CD4-positive, alpha-beta T cell (primary cell): ENCODE measurements at regions not wholly inside any gene's neighbourhood (a gene's known extent, or its start where the extent isn't known, plus 50 kb on each side); places are given as distances from the start of the nearest gene placed in this dataset.

ENCODE experiments used
- ATAC-seq: fragments of 200-7000 bp; cut with Tn5 transposase; one replicate; pipeline ENCODE4 v1.10.0; 2022; ENCODE audit warnings: mild to moderate bottlenecking; ENCODE audit not compliant: poor library complexity
- CTCF ChIA-PET: fragments of 350-600 bp; sonication (Branson Sonifier 250); formaldehyde crosslinking; loops from one replicate; lab custom pipeline; 2021; ENCODE audit warnings: antibody characterized with exemption, inconsistent platforms; lab: Charles Lee
- POLR2A ChIA-PET: fragments of 350-600 bp; sonication (Branson Sonifier 250); formaldehyde crosslinking; loops from one replicate; lab custom pipeline; 2021; ENCODE audit warnings: antibody characterized with exemption, inconsistent platforms; lab: Charles Lee
- DNase-seq, 14 experiments: peaks; one replicate each; pipeline ENCODE4 v3.0.0-alpha.2; 2013 to 2020; ENCODE audit warnings: mixed read lengths in 2 of 14
- H3K27ac ChIP-seq, 2 donors: one replicate each; pipeline versions ENCODE4 v1.5.1 to v1.7.0; 2013; ENCODE audit warnings: low read length in 2 of 2, low read depth in 1 of 2, mild to moderate bottlenecking in 1 of 2
- H3K27me3 ChIP-seq, 2 experiments: 1 replicate in 1 of 2; 2 replicates in 1 of 2; pipeline versions ENCODE4 v1.6.1 to v1.7.0; 2013; ENCODE audit warnings: low read length in 2 of 2, control low read depth in 1 of 2, mild to moderate bottlenecking in 1 of 2, moderate library complexity in 1 of 2; ENCODE audit not compliant: insufficient read depth in 2 of 2, control insufficient read depth in 1 of 2
- H3K36me3 ChIP-seq: one replicate; pipeline ENCODE4 v1.6.1; 2013; ENCODE audit warnings: low read length, control low read depth; ENCODE audit not compliant: insufficient read depth
- H3K4me1 ChIP-seq: one replicate; pipeline ENCODE4 v1.6.1; 2013; ENCODE audit warnings: low read length, control low read depth; ENCODE audit not compliant: insufficient read depth
- H3K4me3 ChIP-seq: one replicate; pipeline ENCODE4 v1.5.1; 2013; ENCODE audit warnings: mild to moderate bottlenecking, low read length, moderate library complexity
- H3K9me3 ChIP-seq, 2 experiments: 1 replicate in 1 of 2; 2 replicates in 1 of 2; pipeline versions ENCODE4 v1.6.1 to v1.7.0; 2013; ENCODE audit warnings: low read length in 2 of 2, mild to moderate bottlenecking in 2 of 2, control low read depth in 1 of 2, moderate library complexity in 1 of 2; ENCODE audit not compliant: control insufficient read depth in 1 of 2, insufficient read depth in 1 of 2
- H3K27ac Mint-ChIP-seq: one replicate; pipeline ENCODE4 v1.8.0; 2020; ENCODE audit warnings: mixed read lengths
- H3K27me3 Mint-ChIP-seq: one replicate; pipeline ENCODE4 v1.8.0; 2021; ENCODE audit warnings: mixed read lengths
- H3K36me3 Mint-ChIP-seq: one replicate; pipeline ENCODE4 v1.8.0; 2021; ENCODE audit warnings: low read depth, mixed read lengths
- H3K4me1 Mint-ChIP-seq: one replicate; pipeline ENCODE4 v1.8.0; 2021; ENCODE audit warnings: low read depth, mixed read lengths
- H3K4me3 Mint-ChIP-seq: one replicate; pipeline ENCODE4 v1.8.0; 2020; ENCODE audit warnings: mild to moderate bottlenecking, mixed read lengths
- H3K9me3 Mint-ChIP-seq: one replicate; pipeline ENCODE4 v1.8.0; 2020; ENCODE audit warnings: mixed read lengths
- CTCF ChIP-seq: fragments of 200-600 bp; IDR thresholded peaks from one replicate; pipeline ENCODE4 v1.8.0; 2022; ENCODE audit warnings: antibody characterized with exemption, mild to moderate bottlenecking
- intact Hi-C, 2 experiments: fragments of 100-400 bp; cut with DNase I in 1 of 2; cut with micrococcal nuclease in 1 of 2; formaldehyde crosslinking; loops; one replicate each; pipeline versions ENCODE4 v1.15.1 to v1.9.0; 2023 to 2025; cut with DNase I, micrococcal nuclease

GRCh38 chr13:106183410-106184065 lies 351.9 kb downstream of the EFNB2 start:
- Mint-ChIP-seq H3K27ac (no peak overlapping the region), H3K9me3 (no peaks in the 10 kb centered on the region), H3K36me3 (no peaks in the 10 kb centered on the region), H3K27me3 (peaks cover 9% of the 10 kb centered on the region), H3K4me3 (no peak overlapping the region), H3K4me1 (no peaks in the 10 kb centered on the region)
- Histone ChIP-seq H3K9me3 (no peaks in the 10 kb centered on the region), H3K27ac (no peak overlapping the region), H3K27me3 (no peaks in the 10 kb centered on the region), H3K4me3 (no peak overlapping the region), H3K36me3 (no peaks in the 10 kb centered on the region), H3K4me1 (no peaks in the 10 kb centered on the region)
- TF ChIP-seq CTCF: no peak
- ATAC-seq: no peak
- CTCF ChIA-PET: no interaction called here
- DNase-seq: no peak
- intact Hi-C loops: no loop called here
- POLR2A ChIA-PET: no interaction called here

GRCh38 chr13:106182404-106182803 lies 353.1 kb downstream of the EFNB2 start:
- H3K4me1 ChIP-seq: no peaks in the 10 kb centered on the region
- DNase-seq (no peak), ATAC-seq (no peak)
- POLR2A ChIA-PET: no interaction called here
- CTCF ChIA-PET: no interaction called here
- no peaks in the 10 kb centered on the region for H3K9me3 Mint-ChIP-seq
- intact Hi-C loops: no loop called here
- no peak overlapping the region for H3K27ac ChIP-seq
- H3K36me3 ChIP-seq: no peaks in the 10 kb centered on the region
- peaks cover 4% of the 10 kb centered on the region for H3K27me3 Mint-ChIP-seq
- no peaks in the 10 kb centered on the region for H3K4me1 Mint-ChIP-seq
- no peak overlapping the region for H3K4me3 Mint-ChIP-seq
- no peaks in the 10 kb centered on the region for H3K36me3 Mint-ChIP-seq
- no peak overlapping the region for H3K27ac Mint-ChIP-seq
- H3K27me3 ChIP-seq: no peaks in the 10 kb centered on the region
- H3K4me3 ChIP-seq: no peak overlapping the region
- H3K9me3 ChIP-seq: no peaks in the 10 kb centered on the region
- no peak for TF ChIP-seq CTCF

GRCh38 chr13:106178816-106179215 lies 356.6 kb downstream of the EFNB2 start:
- ATAC-seq: no peak
- no peaks in the 10 kb centered on the region for H3K27me3 Mint-ChIP-seq
- H3K4me3 Mint-ChIP-seq: no peak overlapping the region
- Histone ChIP-seq H3K4me1 (no peaks in the 10 kb centered on the region), H3K36me3 (no peaks in the 10 kb centered on the region), H3K4me3 (no peak overlapping the region), H3K9me3 (no peaks in the 10 kb centered on the region), H3K27ac (no peak overlapping the region), H3K27me3 (no peaks in the 10 kb centered on the region)
- H3K36me3 Mint-ChIP-seq: no peaks in the 10 kb centered on the region
- CTCF ChIA-PET: no interaction called here
- no peak overlapping the region for H3K27ac Mint-ChIP-seq
- intact Hi-C loops: no loop called here
- POLR2A ChIA-PET: no interaction called here
- H3K4me1 Mint-ChIP-seq: no peaks in the 10 kb centered on the region
- H3K9me3 Mint-ChIP-seq: no peaks in the 10 kb centered on the region
- DNase-seq: no peak
- no peak for TF ChIP-seq CTCF
